Left cardiac atrium (tissue), 4 donors: ENCODE measurements at regions not wholly inside any gene's neighbourhood (a gene's known extent, or its start where the extent isn't known, plus 50 kb on each side); places are given as distances from the start of the nearest gene placed in this dataset.
A peak's percentile ranks its signal among the peaks of the same experiment; 100 is the strongest.

ENCODE experiments used
- ATAC-seq, 2 donors: fragments of 200-7000 bp; cut with Tn5 transposase; one replicate each; pipeline ENCODE4 v1.9.1; 2020; ENCODE audit warnings: mild to moderate bottlenecking in 2 of 2, moderate library complexity in 2 of 2
- DNase-seq: peaks from one replicate; pipeline ENCODE4 v3.0.0-alpha.2; 2020
- intact Hi-C, 2 donors: fragments of 100-400 bp; cut with DNase I; formaldehyde crosslinking; loops; one replicate each; pipeline versions ENCODE4 v1.14.1 to v1.15.1; 2022 to 2023
- donor health status: DM: no; HTN: yes; CAD: no.
- donor health status: DM: no; HTN: yes; CAD: no; lungs with severe emphysema.
- donor health status: DM: yes; HTN: yes; CAD: no.
- donor health status: Dilated cardiomyopathy.

DNA sequence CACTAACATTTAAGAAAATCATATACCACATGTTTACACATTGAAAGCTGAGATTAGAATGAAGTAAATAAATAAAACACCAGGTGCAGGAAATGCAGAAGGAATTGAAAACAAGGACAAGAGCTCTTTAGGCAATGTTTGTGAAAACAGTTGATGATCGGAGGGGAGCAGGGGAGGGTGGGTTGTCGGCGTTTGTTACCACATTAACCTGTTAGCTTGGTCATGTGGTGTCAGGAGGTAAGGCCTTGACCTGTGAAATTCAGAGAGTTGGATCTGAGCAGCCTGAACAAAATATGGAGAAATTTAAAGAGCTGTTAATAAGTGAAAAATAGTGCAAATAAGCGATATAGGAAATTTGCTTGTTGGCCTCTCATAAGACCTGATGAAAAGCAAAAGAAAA is 759.9 kb downstream of the PDHA2 start:
- intact Hi-C loops, result no loop called here
- no peak for DNase-seq
- no peak for ATAC-seq

DNA sequence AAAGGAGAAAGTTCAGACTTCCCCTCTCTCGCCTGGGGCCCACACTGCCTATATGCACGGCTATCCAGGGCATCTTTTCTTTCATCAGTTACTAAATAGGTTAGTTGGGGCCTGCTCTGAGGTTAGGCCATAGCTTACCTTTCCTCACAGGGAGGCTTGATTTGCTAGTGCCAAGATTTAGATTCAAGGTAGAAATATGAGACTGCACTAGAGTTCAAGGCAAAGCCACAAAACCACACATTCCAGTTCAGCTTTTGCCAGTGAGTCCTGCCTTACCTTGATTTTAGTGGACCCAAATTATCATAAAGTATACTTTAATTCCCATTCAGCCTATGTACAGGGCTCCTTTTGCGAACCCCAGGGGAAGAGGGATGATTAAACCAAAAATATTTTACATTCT is 762.8 kb downstream of the PDHA2 start:
- ATAC-seq (no peak), DNase-seq (no peak)
- intact Hi-C loops, result no loop called here

DNA sequence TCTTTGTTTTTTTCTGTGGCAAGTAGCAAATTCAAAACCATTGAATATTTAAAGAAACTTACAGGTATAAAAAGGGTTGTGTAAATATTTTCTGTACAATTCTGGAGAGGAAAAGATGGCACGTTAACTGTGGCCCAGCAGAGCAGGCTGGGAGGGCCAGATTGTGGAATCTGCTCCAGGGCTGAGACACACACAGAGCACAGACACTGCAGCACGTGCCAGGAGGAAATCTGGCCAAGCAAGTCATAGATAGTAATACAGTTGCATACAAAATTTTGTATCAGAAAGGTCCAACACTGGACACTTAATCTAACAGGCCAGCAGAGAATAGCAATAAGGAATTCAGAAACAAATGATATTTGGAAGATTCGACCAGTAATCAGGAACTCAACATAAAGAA is 763.7 kb downstream of the PDHA2 start:
- intact Hi-C loops, result no loop called here
- ATAC-seq (no peak), DNase-seq (no peak)

DNA sequence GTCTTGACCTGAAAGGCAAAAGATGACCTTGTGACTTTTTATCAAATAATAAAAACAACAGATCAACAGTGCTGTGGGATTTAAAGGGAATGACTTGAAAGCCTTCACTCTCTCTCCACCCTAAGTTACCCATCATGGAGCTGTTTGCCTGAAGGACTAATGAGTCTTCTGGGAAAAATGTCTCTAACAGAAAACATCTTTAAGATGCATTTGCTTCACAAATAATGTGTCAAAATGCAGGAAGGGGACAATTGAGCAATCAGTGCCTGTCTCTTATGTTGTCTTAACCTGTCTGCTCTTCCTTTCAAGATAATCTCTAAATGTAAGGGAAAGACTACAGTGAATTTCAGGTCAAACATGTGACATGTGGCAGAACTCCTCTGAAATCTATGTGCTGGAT is 766.6 kb downstream of the PDHA2 start:
- intact Hi-C loops, result no loop called here

DNA sequence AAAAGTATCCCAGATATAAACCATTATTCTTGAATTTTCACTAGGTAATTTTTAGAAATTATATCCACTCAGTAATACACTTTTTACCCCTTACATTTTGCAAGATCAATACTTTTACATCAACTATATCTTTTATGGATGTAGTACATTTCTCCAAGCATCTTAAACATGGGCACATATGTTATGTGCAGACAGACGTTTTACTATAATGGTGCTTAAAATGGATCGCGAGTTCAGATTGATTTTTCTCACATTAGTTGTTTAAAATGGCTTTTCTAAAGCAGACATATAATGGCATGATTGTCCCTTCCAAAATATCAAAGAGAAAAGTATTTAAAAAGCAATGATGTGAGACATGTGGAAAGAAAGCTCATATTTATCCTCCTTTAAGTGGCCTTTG is 786.1 kb downstream of the PDHA2 start:
- DNase-seq (no peak), ATAC-seq (no peak)
- intact Hi-C loops, result no loop called here

More for the DNA sequence above, 766.6 kb downstream of the PDHA2 start:
- no peak for ATAC-seq
- no peak for DNase-seq

DNA sequence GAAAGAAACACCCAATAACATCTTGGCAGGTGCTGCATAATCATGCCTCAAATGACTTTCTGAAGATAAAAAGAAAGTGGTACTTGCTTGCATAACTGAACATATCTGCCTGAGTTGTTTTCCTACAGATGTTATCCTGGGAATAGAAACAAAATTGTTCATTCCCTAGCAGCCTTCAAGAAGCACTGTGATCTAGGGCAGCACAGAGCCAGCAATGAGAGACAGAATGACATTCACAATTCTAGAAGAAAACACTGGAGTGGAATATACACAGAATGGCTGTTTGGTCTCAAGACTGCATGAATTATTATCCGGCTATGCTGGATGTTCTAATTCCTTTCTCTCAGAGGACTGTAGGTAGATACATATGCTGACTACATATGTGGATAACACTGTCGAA is 790.9 kb downstream of the PDHA2 start:
- ATAC-seq, result no peak
- intact Hi-C loops, result no loop called here
- no peak for DNase-seq

DNA sequence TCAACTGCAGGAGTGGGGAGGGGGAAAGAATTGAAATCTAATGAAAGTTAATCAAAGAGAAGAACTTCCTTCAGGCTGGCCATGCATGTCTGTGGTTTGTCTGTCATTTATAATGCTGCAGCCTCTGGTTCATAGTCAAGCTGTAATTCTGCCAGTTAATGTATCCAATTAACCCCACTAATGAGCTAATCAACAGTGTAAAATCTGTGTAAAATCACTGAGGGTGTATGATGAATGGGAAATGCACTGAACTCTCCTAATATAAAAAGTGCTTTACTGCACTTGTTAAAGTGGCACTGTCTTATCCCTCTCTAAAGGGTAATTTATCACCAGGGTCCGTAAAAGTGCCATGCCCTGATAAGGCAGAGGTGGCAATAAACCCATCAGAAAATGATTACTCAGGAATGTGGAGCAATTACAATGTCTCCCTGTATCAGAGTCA is 798.1 kb downstream of the PDHA2 start:
- intact Hi-C loops, result no loop called here
- ATAC-seq (no peak), DNase-seq (no peak)

DNA sequence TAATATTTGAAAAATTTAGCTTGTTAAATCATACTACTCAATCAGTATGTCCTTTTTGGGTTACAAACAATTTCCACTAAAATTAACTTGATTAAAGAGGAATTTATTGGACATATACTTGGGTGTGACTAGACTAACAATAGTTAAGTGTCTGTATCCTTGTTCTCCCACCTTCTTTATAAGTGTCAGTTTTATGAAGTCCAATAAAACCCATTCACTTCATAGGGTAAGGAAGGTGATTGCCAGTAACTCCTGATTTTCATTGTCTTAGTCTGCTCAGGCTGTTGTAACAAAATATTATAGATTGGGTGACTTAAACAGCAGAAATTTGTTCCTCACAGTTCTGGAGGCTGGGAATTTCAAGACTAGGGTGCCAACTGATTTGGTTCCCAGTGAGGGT is 800.0 kb downstream of the PDHA2 start:
- no peak for ATAC-seq
- no peak for DNase-seq
- intact Hi-C loops, result no loop called here

DNA sequence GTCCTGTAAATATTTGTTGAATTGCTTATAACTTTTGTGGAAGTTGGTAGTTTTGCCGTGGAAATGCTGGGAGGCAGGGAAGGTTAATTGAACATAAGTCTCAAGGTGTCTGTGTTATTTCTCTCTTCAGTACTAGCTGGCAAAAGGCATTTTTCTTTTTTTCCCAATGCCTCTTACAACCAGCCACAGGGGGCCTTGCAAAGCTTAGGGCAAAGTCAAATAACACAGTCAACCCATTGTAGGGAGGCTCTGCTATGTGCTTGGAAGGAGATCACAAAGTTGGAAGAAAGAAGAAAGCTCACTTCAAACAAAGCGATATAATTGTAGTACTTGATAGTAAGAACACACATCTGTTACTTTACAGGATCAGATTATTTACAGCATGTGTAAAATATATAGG is 802.6 kb downstream of the PDHA2 start:
- intact Hi-C loops, result no loop called here
- ATAC-seq (no peak), DNase-seq (no peak)

DNA sequence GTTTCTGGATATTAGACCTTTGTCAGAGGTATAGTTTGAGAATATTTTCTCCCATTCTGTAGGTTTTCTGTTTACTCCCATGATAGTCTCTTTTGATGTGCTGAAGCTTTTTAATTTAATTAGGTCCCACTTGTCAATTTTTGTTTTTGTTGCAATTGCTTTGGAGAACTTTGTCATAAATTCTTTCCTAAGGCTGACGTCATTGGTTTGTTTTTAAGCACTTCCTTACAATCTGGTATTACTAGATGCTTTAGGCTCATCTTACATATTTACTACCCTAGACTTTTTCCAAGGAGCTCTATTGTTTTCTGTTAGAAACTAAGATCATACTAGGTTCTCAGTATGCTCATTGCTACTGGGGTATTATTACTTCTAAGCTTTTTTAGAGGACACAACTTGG is 806.3 kb downstream of the PDHA2 start:
- intact Hi-C loops, result no loop called here
- ATAC-seq, result no peak
- no peak for DNase-seq

DNA sequence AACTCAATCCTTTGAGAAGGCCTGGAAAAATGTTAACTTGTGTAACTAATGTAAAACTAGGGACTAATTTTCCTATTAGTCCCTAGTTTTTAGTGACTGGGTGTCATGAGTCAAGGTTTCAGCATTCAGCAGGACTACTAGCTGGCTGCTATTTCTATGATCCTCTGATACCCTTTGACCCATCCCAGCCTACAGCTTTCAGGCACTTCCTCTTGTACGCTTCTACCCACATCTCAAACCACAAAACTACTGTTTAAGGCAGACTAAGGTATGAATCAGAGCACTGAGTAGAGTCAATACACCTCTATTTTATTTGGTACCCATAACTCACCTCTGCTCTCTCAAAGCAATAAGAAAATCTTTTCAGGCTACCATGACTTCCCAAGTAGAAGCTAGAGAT is 809.6 kb downstream of the PDHA2 start:
- intact Hi-C loops, result no loop called here
- DNase-seq (no peak), ATAC-seq (no peak)

DNA sequence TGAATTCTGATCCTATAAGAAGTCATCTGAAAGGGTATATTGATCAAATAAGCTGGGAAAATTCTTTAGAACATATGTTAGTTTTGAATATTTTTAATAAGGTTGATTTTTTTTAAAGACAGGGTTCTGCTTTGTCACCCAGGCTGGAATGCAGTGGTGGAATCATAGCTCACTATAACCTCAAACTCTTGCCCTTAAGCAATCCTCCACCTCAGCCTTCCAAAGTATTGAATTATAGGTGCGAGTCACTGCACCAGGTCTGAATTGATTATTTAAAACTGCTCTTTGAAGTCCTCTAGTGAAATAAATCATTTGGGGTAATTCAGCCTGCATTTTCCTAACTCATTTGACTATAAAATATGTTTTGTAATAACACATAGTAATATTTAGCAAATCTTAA is 812.3 kb downstream of the PDHA2 start:
- intact Hi-C loops, result no loop called here
- ATAC-seq (no peak), DNase-seq (no peak)

DNA sequence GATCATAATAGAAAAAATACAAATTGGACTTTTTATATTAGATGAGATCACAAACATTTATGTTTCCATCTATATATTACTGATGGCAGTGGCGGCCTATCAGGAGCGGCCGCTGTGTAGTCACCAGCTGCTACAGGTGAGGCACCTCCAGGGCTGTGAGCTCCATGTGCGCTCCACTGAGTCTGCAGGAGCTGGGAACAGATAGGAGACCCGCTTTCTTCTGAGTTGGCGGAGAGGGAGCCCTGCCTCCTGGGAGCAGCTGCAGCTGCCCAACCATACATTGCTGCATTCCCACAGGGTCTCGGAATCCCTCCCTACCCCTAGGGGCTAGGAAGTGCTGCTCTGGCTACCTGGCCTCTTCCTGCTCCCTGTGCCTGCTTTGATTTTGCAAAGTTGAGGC is 812.9 kb downstream of the PDHA2 start:
- intact Hi-C loops, result no loop called here
- ATAC-seq, result no peak
- DNase-seq, result no peak

DNA sequence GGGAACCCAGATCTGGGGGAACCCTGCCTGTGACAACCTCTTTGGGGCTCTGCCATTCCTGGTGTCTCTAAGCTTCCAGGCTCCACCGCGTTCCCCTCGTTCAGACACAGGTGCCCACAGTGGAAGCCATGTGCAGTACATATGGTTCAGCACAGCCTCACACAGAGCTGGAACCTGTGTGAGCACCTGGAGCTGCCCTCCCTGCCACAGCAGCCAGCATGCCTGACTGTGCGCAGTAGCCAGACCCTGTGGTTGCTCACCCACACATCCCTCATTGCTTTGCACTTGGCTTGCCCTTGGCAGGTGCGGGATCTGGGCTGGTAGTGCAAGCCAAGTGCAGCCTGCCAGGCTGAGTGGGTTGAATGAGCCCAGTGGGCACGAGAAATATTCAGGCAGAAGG is 814.2 kb downstream of the PDHA2 start:
- intact Hi-C loops, result no loop called here
- DNase-seq, result no peak
- no peak for ATAC-seq

DNA sequence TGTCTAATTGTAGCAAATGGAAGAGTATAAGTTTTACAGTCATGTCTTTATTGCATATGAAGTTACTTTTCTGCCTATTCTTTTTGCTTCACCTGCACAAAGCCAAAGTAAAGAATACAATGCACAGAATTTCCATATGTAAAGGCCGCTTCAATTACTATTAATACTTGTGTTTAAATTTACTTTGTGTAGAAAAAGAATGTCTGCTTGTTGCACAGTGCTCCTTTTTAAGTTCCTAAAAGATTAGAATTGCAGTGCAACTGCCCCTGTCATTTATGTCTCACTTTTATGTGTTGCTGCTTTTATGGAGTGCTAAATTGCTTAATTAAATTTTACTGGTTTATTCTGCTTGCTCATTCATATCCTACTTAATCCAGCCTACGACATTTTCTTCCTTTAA is 830.5 kb downstream of the PDHA2 start:
- intact Hi-C loops, result no loop called here
- DNase-seq (no peak), ATAC-seq (no peak)

DNA sequence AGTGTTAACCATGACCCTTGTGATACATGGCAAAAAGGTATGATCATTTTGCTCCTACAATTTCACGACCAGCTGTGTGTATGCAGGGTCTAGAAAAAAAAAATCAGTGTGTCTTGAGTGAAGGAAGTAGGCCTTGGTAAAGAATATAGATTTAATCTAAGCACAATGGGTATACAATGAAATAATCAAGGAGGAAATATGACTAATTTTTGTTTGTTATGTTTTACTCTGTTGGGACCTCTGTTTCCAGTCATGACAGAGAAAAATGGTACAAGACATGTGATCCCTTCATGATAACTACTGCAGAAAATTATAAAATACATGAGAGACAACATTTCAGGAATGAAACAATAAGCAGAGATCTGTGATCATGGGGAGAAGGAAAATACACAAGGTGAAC is 835.5 kb downstream of the PDHA2 start:
- intact Hi-C loops, result no loop called here
- ATAC-seq, result no peak
- DNase-seq, result no peak

DNA sequence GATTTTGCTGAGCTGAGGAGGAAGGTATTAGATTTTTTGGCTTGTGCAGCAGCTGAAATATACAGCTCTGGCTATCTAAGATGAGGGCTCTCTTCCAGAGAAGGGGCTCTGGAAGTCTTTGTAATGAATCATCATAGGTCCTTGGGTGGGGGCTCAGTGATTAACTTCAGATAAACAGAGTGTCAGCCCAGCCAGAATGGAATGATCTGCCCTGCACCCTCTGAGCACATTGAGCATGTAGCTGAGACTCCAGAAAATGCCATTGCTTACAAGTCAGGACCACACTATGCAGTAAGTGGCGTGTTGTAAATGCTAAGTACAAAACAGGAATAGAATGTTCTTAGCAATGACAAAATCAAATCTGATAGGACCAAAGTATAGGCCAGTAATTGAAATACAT is 836.0 kb downstream of the PDHA2 start:
- DNase-seq (no peak), ATAC-seq (no peak)
- intact Hi-C loops, result no loop called here

DNA sequence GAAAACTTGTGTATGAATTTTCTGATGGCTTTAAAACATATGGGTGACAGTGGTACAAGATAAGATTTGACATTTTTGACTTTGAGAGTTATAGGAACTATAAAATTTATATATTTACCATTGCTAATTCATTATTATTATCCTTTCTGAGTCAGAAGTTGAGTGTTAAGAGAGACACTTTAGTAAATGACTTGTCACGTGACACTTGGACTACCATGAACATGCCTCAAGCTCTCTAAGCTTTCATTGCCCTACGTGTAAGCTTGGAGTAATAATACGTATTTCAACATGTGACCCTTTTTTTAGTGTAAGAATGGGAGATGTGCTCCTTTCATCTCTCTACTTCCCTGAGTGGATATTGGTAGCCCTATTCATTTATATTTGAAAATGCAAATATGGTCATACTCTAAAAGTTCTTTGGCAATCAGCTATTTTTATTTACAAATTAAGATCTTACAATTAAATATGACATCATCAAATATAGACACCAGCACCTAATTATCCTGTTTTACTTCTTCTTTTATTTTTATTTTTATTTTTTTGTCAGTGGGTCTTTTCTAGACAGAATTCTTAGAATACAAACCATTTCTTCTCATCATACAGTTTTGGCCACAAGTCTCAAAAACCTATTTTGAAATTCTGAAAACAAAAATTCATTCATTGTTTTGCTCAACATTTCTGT is 837.0 kb downstream of the PDHA2 start:
- intact Hi-C loops, result no loop called here
- DNase-seq (no peak), ATAC-seq (no peak)

DNA sequence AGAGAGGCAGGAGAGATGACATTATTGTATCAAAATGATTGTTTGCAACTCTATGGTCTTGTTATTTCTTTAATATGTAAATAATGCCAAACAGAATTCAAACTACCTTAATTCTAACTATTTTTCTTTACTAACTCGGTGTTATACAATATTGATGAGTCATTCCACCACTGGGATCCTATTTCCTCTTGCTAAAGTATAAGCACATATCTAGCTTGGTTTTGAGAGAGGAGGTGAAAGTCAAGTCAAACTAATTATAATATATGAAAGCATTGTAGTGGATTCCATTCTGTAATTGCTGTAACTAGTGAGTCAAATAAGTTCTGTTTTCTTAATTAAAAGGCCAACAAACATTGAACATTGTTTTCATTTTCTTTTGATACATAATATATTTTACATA is 837.6 kb downstream of the PDHA2 start:
- no peak for DNase-seq
- intact Hi-C loops, result no loop called here

DNA sequence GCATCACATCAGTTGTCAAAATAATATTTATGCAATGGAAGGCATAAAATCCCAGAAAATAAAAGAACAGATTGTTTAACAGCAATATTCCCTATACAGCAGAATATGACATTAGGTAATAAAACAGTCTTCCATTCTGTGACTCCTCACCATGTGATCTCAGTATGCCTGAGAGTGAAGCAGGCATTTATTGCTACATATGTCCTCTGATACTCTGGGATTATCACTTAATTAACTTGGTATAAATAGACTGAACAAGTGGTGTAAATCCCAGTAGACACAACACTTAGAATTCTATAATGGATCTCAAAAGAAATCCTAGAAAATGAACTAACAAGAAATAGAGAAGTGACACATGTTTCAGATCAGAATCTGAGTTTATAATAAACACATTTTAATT is 841.3 kb downstream of the PDHA2 start:
- ATAC-seq (no peak), DNase-seq (no peak)
- intact Hi-C loops, result no loop called here

More for the DNA sequence above, 837.6 kb downstream of the PDHA2 start:
- no peak for ATAC-seq

DNA sequence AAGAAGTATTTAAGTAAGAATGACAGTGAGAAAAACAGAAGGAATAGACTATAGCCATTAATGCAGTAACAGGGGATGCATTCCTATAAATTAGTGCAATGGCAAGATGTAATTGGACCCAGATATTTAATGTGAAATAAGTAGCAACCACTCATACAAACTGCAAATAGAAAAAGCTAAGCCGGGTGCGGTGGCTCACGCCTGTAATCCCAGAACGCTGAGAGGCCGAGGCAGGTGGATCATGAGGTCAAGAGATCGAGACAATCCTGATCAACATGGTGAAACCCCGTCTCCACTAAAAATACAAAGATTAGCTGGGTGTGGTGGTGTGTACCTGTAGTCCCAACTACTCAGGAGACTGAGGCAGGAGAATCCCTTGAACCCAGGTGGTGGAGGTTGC is 845.8 kb downstream of the PDHA2 start:
- ATAC-seq (no peak), DNase-seq (peak; percentile 9)
- intact Hi-C loops, result no loop called here

DNA sequence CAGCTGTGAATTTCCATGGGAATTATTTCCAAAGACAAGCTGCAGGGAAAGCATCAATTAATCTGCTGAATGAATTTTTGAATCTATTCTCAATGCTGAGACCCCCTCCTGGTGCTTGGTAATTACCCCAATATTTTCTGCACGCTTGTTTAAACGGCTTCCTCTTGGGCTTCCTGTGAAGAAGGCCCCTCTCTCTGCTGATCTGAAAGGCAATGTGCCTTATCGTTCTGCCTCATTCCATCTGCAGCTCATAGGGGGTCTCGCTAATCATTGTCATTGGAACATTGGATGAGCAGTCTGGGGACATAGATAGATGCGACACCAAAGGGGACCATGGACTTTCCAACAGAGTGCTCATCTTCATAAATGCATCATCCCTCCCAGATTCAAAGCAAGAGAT is 851.6 kb downstream of the PDHA2 start:
- no peak for ATAC-seq
- no peak for DNase-seq
- intact Hi-C loops, result no loop called here
